ENCODE measurements at regions not wholly inside any gene's neighbourhood (a gene's known extent, or its start where the extent isn't known, plus 50 kb on each side); places are given as distances from the start of the nearest gene placed in this dataset.

- TF ChIP-seq CTCF (conservative IDR thresholded peaks at IDR 0.05 in 1 of 2, IDR thresholded peaks at IDR 0.05 in 1 of 2; ENCODE audit: extremely low read depth in 1 of 2, insufficient read depth in 1 of 2, low read depth in 1 of 2, low read length in 2 of 2): no peak
- no peak for TF ChIP-seq EZH2 (IDR thresholded peaks at IDR 0.05; ENCODE audit: borderline replicate concordance, low read length)
Measured at GRCh38 chr6:80638213-80639055, 532.0 kb downstream of the BCKDHB start.
